ENCODE measurements at regions not wholly inside any gene's neighbourhood (a gene's known extent, or its start where the extent isn't known, plus 50 kb on each side); places are given as distances from the start of the nearest gene placed in this dataset.
A peak's percentile ranks its signal among the peaks of the same experiment; 100 is the strongest.

DNA sequence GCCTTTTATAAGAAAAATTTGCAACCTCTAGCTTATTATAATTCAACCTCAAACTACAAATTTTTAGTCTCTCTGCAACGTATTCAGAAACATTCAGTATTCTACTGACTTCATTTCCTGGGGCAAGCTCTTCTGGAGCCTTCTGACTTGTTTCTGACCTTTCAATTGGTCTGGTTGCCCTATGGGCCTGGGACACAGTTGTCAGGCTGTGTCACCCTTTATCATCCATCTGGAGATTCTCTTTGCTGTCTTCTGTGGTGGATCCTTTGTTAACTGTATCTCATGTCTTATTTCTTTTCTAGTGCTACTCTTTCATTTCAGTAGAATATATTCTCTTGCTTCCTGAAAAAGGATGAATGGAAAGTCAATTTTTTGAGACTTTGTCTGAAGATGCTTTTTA, 55.1 kb upstream of the PGRMC2 start:
- Histone ChIP-seq H3K27me3 (replicated peaks; ENCODE audit: control insufficient read depth, insufficient read depth, low read length) (no peaks in the 10 kb centered on the region), H3K36me3 (ENCODE audit: control insufficient read depth, insufficient read depth, low read length, severe bottlenecking) (no peaks in the 10 kb centered on the region), H3K4me3 (ENCODE audit: low read length) (no peak overlapping the region), H3K9me3 (ENCODE audit: control insufficient read depth, low read length) (no peaks in the 10 kb centered on the region), H3K9ac (ENCODE audit: low read length) (no peak overlapping the region), H3K4me1 (ENCODE audit: control insufficient read depth, insufficient read depth, low read length) (peaks cover 33% of the 10 kb centered on the region)
- no peak for DNase-seq (ENCODE audit: low read depth)

DNA sequence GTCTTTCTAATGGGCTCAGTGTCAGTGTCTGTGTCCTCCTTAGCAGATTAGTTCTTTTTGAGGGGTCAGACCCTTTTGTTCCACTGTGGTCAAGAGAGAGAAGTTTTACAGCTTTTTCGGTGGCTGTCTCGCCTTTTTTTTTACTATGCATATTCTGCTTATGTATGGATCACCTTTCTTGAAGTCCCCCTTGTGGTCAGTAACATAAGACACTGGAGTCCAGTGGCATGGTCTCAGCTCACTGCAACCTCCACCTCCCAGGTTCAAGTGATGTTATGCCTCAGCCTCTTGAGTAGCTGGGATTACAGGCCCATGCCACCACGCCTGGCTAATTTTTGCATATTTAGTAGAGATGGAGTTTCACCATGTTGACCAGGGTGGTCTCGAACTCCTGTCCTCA, 54.0 kb upstream of the PGRMC2 start:
- no peak overlapping the region for H3K9ac ChIP-seq (ENCODE audit: low read length)
- no peak for DNase-seq (ENCODE audit: low read depth)

DNA sequence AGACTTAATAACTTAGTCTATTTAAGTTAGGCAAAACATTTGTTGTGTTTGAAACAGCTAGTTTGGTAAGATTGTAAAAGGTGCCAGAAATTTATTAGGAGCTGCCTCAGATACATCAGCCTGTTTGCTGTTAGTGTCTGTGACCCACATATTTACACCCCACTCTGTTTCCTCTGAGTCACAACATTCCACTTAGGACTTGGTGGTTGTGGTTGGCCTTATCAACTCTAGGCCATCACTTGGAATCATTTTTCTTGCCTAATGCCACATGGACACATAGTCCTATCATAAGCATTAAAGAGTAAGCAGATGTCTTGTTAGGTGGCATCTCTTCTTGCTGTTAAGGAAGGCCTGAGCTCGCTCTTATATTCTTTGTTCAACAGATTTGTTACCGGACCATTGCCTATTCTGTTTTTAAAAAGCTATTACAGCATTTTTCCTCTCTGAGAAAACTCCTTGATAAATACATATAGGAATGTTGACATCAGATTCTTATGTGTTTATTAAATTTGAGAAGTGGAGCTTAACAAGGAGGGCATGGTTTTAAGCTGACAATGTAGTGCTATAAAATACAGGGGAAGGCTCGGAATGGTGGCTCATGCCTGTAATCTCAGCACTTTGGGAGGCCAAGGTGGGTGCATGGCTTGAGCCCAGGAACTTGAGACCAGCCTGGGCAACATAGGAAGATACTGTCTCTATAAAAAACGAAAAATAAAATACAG, 51.2 kb upstream of the PGRMC2 start:
- peak; percentile 69 for DNase-seq (ENCODE audit: low read depth)
- H3K9ac ChIP-seq (ENCODE audit: low read length), result peak overlapping the region; percentile 42
- no peaks in the 10 kb centered on the region for H3K27me3 ChIP-seq (replicated peaks; ENCODE audit: control insufficient read depth, insufficient read depth, low read length)
- H3K36me3 ChIP-seq (ENCODE audit: control insufficient read depth, insufficient read depth, low read length, severe bottlenecking), result no peaks in the 10 kb centered on the region
- H3K4me1 ChIP-seq (ENCODE audit: control insufficient read depth, insufficient read depth, low read length), result peaks cover 24% of the 10 kb centered on the region
- H3K9me3 ChIP-seq (ENCODE audit: control insufficient read depth, low read length), result no peaks in the 10 kb centered on the region
- no peak overlapping the region for H3K4me3 ChIP-seq (ENCODE audit: low read length)

More for the DNA sequence above, 54.0 kb upstream of the PGRMC2 start:
- no peaks in the 10 kb centered on the region for H3K27me3 ChIP-seq (replicated peaks; ENCODE audit: control insufficient read depth, insufficient read depth, low read length)
- H3K36me3 ChIP-seq (ENCODE audit: control insufficient read depth, insufficient read depth, low read length, severe bottlenecking), result no peaks in the 10 kb centered on the region
- H3K4me1 ChIP-seq (ENCODE audit: control insufficient read depth, insufficient read depth, low read length), result peaks cover 24% of the 10 kb centered on the region
- no peak overlapping the region for H3K4me3 ChIP-seq (ENCODE audit: low read length)
- no peaks in the 10 kb centered on the region for H3K9me3 ChIP-seq (ENCODE audit: control insufficient read depth, low read length)

- no peaks in the 10 kb centered on the region for H3K9me3 ChIP-seq (ENCODE audit: control insufficient read depth, low read length)
- peaks cover 21% of the 10 kb centered on the region for H3K4me1 ChIP-seq (ENCODE audit: control insufficient read depth, insufficient read depth, low read length)
- no peaks in the 10 kb centered on the region for H3K36me3 ChIP-seq (ENCODE audit: control insufficient read depth, insufficient read depth, low read length, severe bottlenecking)
- peak overlapping the region; percentile 42 for H3K9ac ChIP-seq (ENCODE audit: low read length)
- no peak overlapping the region for H3K4me3 ChIP-seq (ENCODE audit: low read length)
- no peaks in the 10 kb centered on the region for H3K27me3 ChIP-seq (replicated peaks; ENCODE audit: control insufficient read depth, insufficient read depth, low read length)
- DNase-seq (ENCODE audit: low read depth), result no peak
Observed at GRCh38 chr4:128337863-128338262, 50.2 kb upstream of the PGRMC2 start.

All from adipocyte (in vitro differentiated cells).